8988T (cell line): ENCODE measurements at regions not wholly inside any gene's neighbourhood (a gene's known extent, or its start where the extent isn't known, plus 50 kb on each side); places are given as distances from the start of the nearest gene placed in this dataset.
"Not testable (repeated sequence)": the region's sequence is repeated elsewhere in the genome, so short reads cannot be mapped to it uniquely, and the experiment has no call there.

Source experiments
- DNase-seq: peaks from one replicate; pipeline ENCODE4 v3.0.0; 2011

GRCh38 chr5:33074548-33074947 lies 363.4 kb downstream of the NPR3 start:
- no peak for DNase-seq

GRCh38 chr5:33075731-33076130 lies 364.6 kb downstream of the NPR3 start:
- DNase-seq, result no peak

- DNase-seq, result no peak
Measured at GRCh38 chr5:33079548-33079947, 361.2 kb upstream of the TARS1 start.

GRCh38 chr5:33080287-33080686 lies 360.5 kb upstream of the TARS1 start:
- DNase-seq, result no peak

GRCh38 chr5:33088176-33088575 lies 352.6 kb upstream of the TARS1 start:
- no peak for DNase-seq

- no peak for DNase-seq
Measured at GRCh38 chr5:33091571-33092363, 349.0 kb upstream of the TARS1 start.

- DNase-seq, result no peak
Measured at GRCh38 chr5:33092719-33093118, 348.0 kb upstream of the TARS1 start.

- no peak for DNase-seq
Measured at GRCh38 chr5:33102551-33102950, 338.2 kb upstream of the TARS1 start.

- no peak for DNase-seq
Measured at GRCh38 chr5:33105521-33105941, 335.2 kb upstream of the TARS1 start.

GRCh38 chr5:33110496-33110895 lies 330.3 kb upstream of the TARS1 start:
- DNase-seq, result not testable (repeated sequence)

GRCh38 chr5:33114361-33114760 lies 326.4 kb upstream of the TARS1 start:
- DNase-seq, result no peak

- DNase-seq, result no peak
Measured at GRCh38 chr5:33115467-33115866, 325.3 kb upstream of the TARS1 start.

GRCh38 chr5:33118761-33119415 lies 321.9 kb upstream of the TARS1 start:
- DNase-seq, result no peak

- DNase-seq, result no peak
Measured at GRCh38 chr5:33120671-33121070, 320.1 kb upstream of the TARS1 start.

GRCh38 chr5:33129309-33129708 lies 311.5 kb upstream of the TARS1 start:
- DNase-seq, result no peak

- DNase-seq, result no peak
Measured at GRCh38 chr5:33136785-33137184, 304.0 kb upstream of the TARS1 start.

- DNase-seq, result not testable (repeated sequence)
Measured at GRCh38 chr5:33138145-33138544, 302.6 kb upstream of the TARS1 start.

- no peak for DNase-seq
Measured at GRCh38 chr5:33143405-33144123, 297.2 kb upstream of the TARS1 start.

- DNase-seq, result no peak
Measured at GRCh38 chr5:33146881-33147280, 293.9 kb upstream of the TARS1 start.

GRCh38 chr5:33148076-33148513 lies 292.7 kb upstream of the TARS1 start:
- no peak for DNase-seq

GRCh38 chr5:33153372-33153771 lies 287.4 kb upstream of the TARS1 start:
- no peak for DNase-seq

- no peak for DNase-seq
Measured at GRCh38 chr5:33153831-33154230, 286.9 kb upstream of the TARS1 start.

GRCh38 chr5:33160871-33161270 lies 279.9 kb upstream of the TARS1 start:
- DNase-seq, result no peak

GRCh38 chr5:33161421-33161820 lies 279.3 kb upstream of the TARS1 start:
- DNase-seq, result no peak
